CD4-positive, alpha-beta T cell (primary cell): ENCODE measurements at regions not wholly inside any gene's neighbourhood (a gene's known extent, or its start where the extent isn't known, plus 50 kb on each side); places are given as distances from the start of the nearest gene placed in this dataset.

ENCODE experiments used
- ATAC-seq: fragments of 200-7000 bp; cut with Tn5 transposase; one replicate; pipeline ENCODE4 v1.10.0; 2022; ENCODE audit warnings: mild to moderate bottlenecking; ENCODE audit not compliant: poor library complexity
- CTCF ChIA-PET: fragments of 350-600 bp; sonication (Branson Sonifier 250); formaldehyde crosslinking; loops from one replicate; lab custom pipeline; 2021; ENCODE audit warnings: antibody characterized with exemption, inconsistent platforms; lab: Charles Lee
- POLR2A ChIA-PET: fragments of 350-600 bp; sonication (Branson Sonifier 250); formaldehyde crosslinking; loops from one replicate; lab custom pipeline; 2021; ENCODE audit warnings: antibody characterized with exemption, inconsistent platforms; lab: Charles Lee
- DNase-seq, 14 experiments: peaks; one replicate each; pipeline ENCODE4 v3.0.0-alpha.2; 2013 to 2020; ENCODE audit warnings: mixed read lengths in 2 of 14
- H3K27ac ChIP-seq, 2 donors: one replicate each; pipeline versions ENCODE4 v1.5.1 to v1.7.0; 2013; ENCODE audit warnings: low read length in 2 of 2, low read depth in 1 of 2, mild to moderate bottlenecking in 1 of 2
- H3K27me3 ChIP-seq, 2 experiments: 1 replicate in 1 of 2; 2 replicates in 1 of 2; pipeline versions ENCODE4 v1.6.1 to v1.7.0; 2013; ENCODE audit warnings: low read length in 2 of 2, control low read depth in 1 of 2, mild to moderate bottlenecking in 1 of 2, moderate library complexity in 1 of 2; ENCODE audit not compliant: insufficient read depth in 2 of 2, control insufficient read depth in 1 of 2
- H3K36me3 ChIP-seq: one replicate; pipeline ENCODE4 v1.6.1; 2013; ENCODE audit warnings: low read length, control low read depth; ENCODE audit not compliant: insufficient read depth
- H3K4me1 ChIP-seq: one replicate; pipeline ENCODE4 v1.6.1; 2013; ENCODE audit warnings: low read length, control low read depth; ENCODE audit not compliant: insufficient read depth
- H3K4me3 ChIP-seq: one replicate; pipeline ENCODE4 v1.5.1; 2013; ENCODE audit warnings: mild to moderate bottlenecking, low read length, moderate library complexity
- H3K9me3 ChIP-seq, 2 experiments: 1 replicate in 1 of 2; 2 replicates in 1 of 2; pipeline versions ENCODE4 v1.6.1 to v1.7.0; 2013; ENCODE audit warnings: low read length in 2 of 2, mild to moderate bottlenecking in 2 of 2, control low read depth in 1 of 2, moderate library complexity in 1 of 2; ENCODE audit not compliant: control insufficient read depth in 1 of 2, insufficient read depth in 1 of 2
- H3K27ac Mint-ChIP-seq: one replicate; pipeline ENCODE4 v1.8.0; 2020; ENCODE audit warnings: mixed read lengths
- H3K27me3 Mint-ChIP-seq: one replicate; pipeline ENCODE4 v1.8.0; 2021; ENCODE audit warnings: mixed read lengths
- H3K36me3 Mint-ChIP-seq: one replicate; pipeline ENCODE4 v1.8.0; 2021; ENCODE audit warnings: low read depth, mixed read lengths
- H3K4me1 Mint-ChIP-seq: one replicate; pipeline ENCODE4 v1.8.0; 2021; ENCODE audit warnings: low read depth, mixed read lengths
- H3K4me3 Mint-ChIP-seq: one replicate; pipeline ENCODE4 v1.8.0; 2020; ENCODE audit warnings: mild to moderate bottlenecking, mixed read lengths
- H3K9me3 Mint-ChIP-seq: one replicate; pipeline ENCODE4 v1.8.0; 2020; ENCODE audit warnings: mixed read lengths
- intact Hi-C, 2 experiments: fragments of 100-400 bp; cut with DNase I in 1 of 2; cut with micrococcal nuclease in 1 of 2; formaldehyde crosslinking; loops; one replicate each; pipeline versions ENCODE4 v1.15.1 to v1.9.0; 2023 to 2025; cut with DNase I, micrococcal nuclease
- TF ChIP-seq, protein P1 (sequence below): fragments of 200-600 bp; IDR thresholded peaks from one replicate; pipeline ENCODE4 v1.8.0; 2022; ENCODE audit warnings: antibody characterized with exemption, mild to moderate bottlenecking

GRCh38 chr1:228902781-228903433, 167.6 kb downstream of the RHOU start:
- no peak overlapping the region for H3K4me3 Mint-ChIP-seq
- Histone ChIP-seq H3K36me3 (no peaks in the 10 kb centered on the region), H3K9me3 (no peaks in the 10 kb centered on the region), H3K4me1 (no peaks in the 10 kb centered on the region), H3K27me3 (no peaks in the 10 kb centered on the region), H3K4me3 (no peak overlapping the region), H3K27ac (no peak overlapping the region)
- intact Hi-C loops = loop anchor here in 1 of 2 experiments (10.0 kb wide), 1 partner anchor 128 kb away; no protein-coding TSS in a partner anchor
- H3K27me3 Mint-ChIP-seq = no peaks in the 10 kb centered on the region
- H3K36me3 Mint-ChIP-seq = no peaks in the 10 kb centered on the region
- ATAC-seq = no peak
- no peak overlapping the region for H3K27ac Mint-ChIP-seq
- ChIA-PET POLR2A (no interaction called here), CTCF (no interaction called here)
- no peaks in the 10 kb centered on the region for H3K4me1 Mint-ChIP-seq
- DNase-seq = no peak
- TF ChIP-seq, protein P1, sequence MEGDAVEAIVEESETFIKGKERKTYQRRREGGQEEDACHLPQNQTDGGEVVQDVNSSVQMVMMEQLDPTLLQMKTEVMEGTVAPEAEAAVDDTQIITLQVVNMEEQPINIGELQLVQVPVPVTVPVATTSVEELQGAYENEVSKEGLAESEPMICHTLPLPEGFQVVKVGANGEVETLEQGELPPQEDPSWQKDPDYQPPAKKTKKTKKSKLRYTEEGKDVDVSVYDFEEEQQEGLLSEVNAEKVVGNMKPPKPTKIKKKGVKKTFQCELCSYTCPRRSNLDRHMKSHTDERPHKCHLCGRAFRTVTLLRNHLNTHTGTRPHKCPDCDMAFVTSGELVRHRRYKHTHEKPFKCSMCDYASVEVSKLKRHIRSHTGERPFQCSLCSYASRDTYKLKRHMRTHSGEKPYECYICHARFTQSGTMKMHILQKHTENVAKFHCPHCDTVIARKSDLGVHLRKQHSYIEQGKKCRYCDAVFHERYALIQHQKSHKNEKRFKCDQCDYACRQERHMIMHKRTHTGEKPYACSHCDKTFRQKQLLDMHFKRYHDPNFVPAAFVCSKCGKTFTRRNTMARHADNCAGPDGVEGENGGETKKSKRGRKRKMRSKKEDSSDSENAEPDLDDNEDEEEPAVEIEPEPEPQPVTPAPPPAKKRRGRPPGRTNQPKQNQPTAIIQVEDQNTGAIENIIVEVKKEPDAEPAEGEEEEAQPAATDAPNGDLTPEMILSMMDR = no peak
- no peaks in the 10 kb centered on the region for H3K9me3 Mint-ChIP-seq

DNA sequence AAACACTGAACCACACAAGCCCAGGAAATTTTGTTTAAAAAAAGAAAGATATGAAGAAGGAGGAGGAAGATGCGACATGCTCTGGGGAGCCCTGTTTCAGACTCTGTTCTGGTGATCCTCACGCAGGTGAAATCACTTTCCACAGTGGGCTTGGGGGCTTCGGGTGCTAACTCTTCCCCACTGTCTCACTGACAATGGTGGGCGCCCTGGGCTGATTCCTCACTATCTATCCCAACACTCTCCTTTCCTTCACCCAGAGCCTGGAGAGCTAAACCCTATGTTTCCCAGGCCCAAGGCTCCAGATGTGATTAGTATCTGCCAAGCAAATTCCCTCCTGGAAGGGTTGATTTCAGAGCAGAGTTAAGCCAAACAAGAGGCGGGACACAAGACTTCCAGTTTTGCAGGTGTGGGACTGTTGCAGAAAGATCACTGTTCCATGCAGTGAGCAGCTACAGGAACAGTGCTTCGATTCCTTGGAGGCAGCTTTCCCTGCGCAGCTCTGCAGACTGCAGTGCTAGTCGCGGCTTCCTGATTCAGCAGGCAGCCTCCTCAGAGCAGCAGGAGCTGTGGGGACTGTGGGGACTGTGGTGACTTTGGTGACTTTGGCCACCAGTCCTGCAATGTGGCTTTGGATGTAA, 168.3 kb downstream of the RHOU start:
- no peak overlapping the region for H3K27ac ChIP-seq
- TF ChIP-seq, protein P1 = no peak
- no peaks in the 10 kb centered on the region for H3K4me1 ChIP-seq
- DNase-seq (no peak), ATAC-seq (no peak)
- peaks cover 0 to 2% of the 10 kb centered on the region in 2 experiments for H3K9me3 ChIP-seq
- no peaks in the 10 kb centered on the region for H3K36me3 ChIP-seq
- no peaks in the 10 kb centered on the region for H3K27me3 ChIP-seq
- POLR2A ChIA-PET = no interaction called here
- H3K4me1 Mint-ChIP-seq = no peaks in the 10 kb centered on the region
- intact Hi-C loops = loop anchor here in 1 of 2 experiments (10.0 kb wide), 1 partner anchor 129 kb away; no protein-coding TSS in a partner anchor
- CTCF ChIA-PET = no interaction called here
- H3K27me3 Mint-ChIP-seq = no peaks in the 10 kb centered on the region
- no peaks in the 10 kb centered on the region for H3K9me3 Mint-ChIP-seq
- no peaks in the 10 kb centered on the region for H3K36me3 Mint-ChIP-seq
- H3K27ac Mint-ChIP-seq = no peak overlapping the region
- no peak overlapping the region for H3K4me3 Mint-ChIP-seq
- H3K4me3 ChIP-seq = no peak overlapping the region

- intact Hi-C loops = loop anchor here in 1 of 2 experiments (10.0 kb wide), 1 partner anchor 129 kb away; no protein-coding TSS in a partner anchor
- CTCF ChIA-PET = no interaction called here
- Histone ChIP-seq H3K4me3 (no peak overlapping the region), H3K36me3 (no peaks in the 10 kb centered on the region), H3K4me1 (no peaks in the 10 kb centered on the region), H3K9me3 (peaks cover 0 to 3% of the 10 kb centered on the region in 2 experiments), H3K27me3 (no peaks in the 10 kb centered on the region), H3K27ac (no peak overlapping the region)
- no peak overlapping the region for H3K4me3 Mint-ChIP-seq
- no peak overlapping the region for H3K27ac Mint-ChIP-seq
- POLR2A ChIA-PET = no interaction called here
- DNase-seq (no peak), ATAC-seq (no peak)
- H3K4me1 Mint-ChIP-seq = no peaks in the 10 kb centered on the region
- H3K36me3 Mint-ChIP-seq = no peaks in the 10 kb centered on the region
- TF ChIP-seq, protein P1 = no peak
- no peaks in the 10 kb centered on the region for H3K27me3 Mint-ChIP-seq
- H3K9me3 Mint-ChIP-seq = no peaks in the 10 kb centered on the region
Observed at GRCh38 chr1:228904222-228904621, 168.9 kb downstream of the RHOU start.
